Muscle of leg (tissue), 3 donors: ENCODE measurements at regions not wholly inside any gene's neighbourhood (a gene's known extent, or its start where the extent isn't known, plus 50 kb on each side); places are given as distances from the start of the nearest gene placed in this dataset.
"Not testable (repeated sequence)": the region's sequence is repeated elsewhere in the genome, so short reads cannot be mapped to it uniquely, and the experiment has no call there.

Experiments used
- DNase-seq: peaks from one replicate; pipeline ENCODE4 v3.0.0; 2013
- H3K27ac ChIP-seq: one replicate; pipeline ENCODE4 v1.5.1; 2013; ENCODE audit warnings: mild to moderate bottlenecking, low read length, control low read depth
- H3K27me3 ChIP-seq: one replicate; pipeline ENCODE4 v1.6.1; 2013; ENCODE audit warnings: low read length; ENCODE audit not compliant: control insufficient read depth, insufficient read depth
- H3K36me3 ChIP-seq: one replicate; pipeline ENCODE4 v1.6.1; 2013; ENCODE audit warnings: low read length; ENCODE audit not compliant: control insufficient read depth, insufficient read depth
- H3K4me1 ChIP-seq: one replicate; pipeline ENCODE4 v1.6.1; 2013; ENCODE audit warnings: low read length; ENCODE audit not compliant: control insufficient read depth, insufficient read depth
- H3K4me3 ChIP-seq: one replicate; pipeline ENCODE4 v1.5.1; 2013; ENCODE audit warnings: low read length, control low read depth
- H3K9me3 ChIP-seq: replicated peaks from 2 replicates; pipeline ENCODE4 v1.6.1; 2013; ENCODE audit warnings: low read depth, low read length; ENCODE audit not compliant: control insufficient read depth
- WGBS: methylation state at CpG from one replicate; pipeline ENCODE4 v1.1.5; 2013; ENCODE audit warnings: missing lambda C conversion rate; ENCODE audit not compliant: insufficient coverage; 5-methylcytosine and 5-hydroxymethylcytosine counted together

DNA sequence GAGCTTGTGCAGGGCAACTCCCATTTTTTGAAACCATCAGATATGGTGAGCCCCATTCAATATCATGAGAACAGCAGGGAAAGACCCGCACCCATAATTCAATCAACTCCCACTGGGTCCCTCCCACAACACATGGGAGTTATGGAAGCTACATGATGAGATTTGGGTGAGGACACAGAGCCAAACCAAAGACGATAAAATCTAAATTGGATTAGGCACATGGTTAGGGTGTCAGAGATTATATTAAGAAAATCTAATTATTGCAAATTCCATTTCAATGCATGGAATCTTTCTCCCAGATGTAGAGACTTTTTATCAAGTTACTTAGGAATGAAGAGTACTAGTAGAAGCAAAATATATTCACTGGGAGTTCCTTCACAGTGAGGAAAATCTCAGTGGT is 324.9 kb downstream of the JRKL start:
- no peak for DNase-seq
- Histone ChIP-seq H3K27me3 (no peaks in the 10 kb centered on the region), H3K36me3 (no peaks in the 10 kb centered on the region), H3K4me1 (no peaks in the 10 kb centered on the region), H3K4me3 (no peak overlapping the region), H3K27ac (no peak overlapping the region), H3K9me3 (no peaks in the 10 kb centered on the region)
- no CpG with 5 or more reads among the region's 2 CpGs for WGBS

DNA sequence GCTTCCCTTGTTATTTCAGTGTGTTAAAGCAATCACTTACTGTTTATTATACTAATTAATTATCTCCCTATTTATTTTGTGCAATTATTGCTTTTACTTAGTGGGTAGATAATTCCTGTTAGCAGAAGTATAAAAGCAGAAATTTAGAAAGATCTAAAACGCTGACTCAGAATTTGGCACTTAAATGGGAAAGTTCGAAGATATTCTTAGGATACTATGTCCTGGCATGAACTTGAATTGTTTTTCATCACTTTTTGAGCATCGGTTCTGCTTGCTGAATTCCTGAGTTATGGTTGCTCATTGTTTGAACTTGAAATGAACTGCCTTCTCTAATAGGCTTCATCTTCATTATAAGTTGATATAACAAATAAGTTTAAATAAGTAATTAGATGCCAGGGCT is 325.4 kb downstream of the JRKL start:
- Histone ChIP-seq H3K27me3 (no peaks in the 10 kb centered on the region), H3K9me3 (no peaks in the 10 kb centered on the region), H3K36me3 (no peaks in the 10 kb centered on the region), H3K27ac (no peak overlapping the region), H3K4me3 (no peak overlapping the region), H3K4me1 (no peaks in the 10 kb centered on the region)
- DNase-seq = peak; percentile 5
- WGBS = no CpG with 5 or more reads among the region's 3 CpGs

DNA sequence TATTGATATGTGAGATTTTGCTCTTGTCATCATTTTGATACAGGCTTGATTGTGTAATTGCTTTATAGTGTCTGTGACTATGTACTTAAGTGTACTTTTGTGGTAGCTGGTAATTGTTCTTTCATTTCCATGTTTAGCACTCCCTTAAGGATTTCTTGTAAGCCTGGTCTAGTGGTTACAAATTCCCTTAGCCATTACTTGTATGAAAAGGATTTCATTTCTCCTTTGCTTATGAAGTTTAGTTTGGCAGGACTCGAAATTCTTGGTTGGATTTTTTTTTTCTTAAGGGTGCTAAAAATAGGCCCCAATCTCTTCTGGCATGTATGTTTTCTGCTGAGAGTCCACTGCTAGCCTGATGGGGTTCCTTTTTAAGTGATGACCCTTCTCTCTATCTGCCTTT is 346.8 kb downstream of the JRKL start:
- Histone ChIP-seq H3K4me1 (no peaks in the 10 kb centered on the region), H3K9me3 (no peaks in the 10 kb centered on the region), H3K27me3 (no peaks in the 10 kb centered on the region), H3K27ac (no peak overlapping the region), H3K36me3 (no peaks in the 10 kb centered on the region), H3K4me3 (no peak overlapping the region)
- no CpG with 5 or more reads among the region's 1 CpG for WGBS
- DNase-seq = no peak

DNA sequence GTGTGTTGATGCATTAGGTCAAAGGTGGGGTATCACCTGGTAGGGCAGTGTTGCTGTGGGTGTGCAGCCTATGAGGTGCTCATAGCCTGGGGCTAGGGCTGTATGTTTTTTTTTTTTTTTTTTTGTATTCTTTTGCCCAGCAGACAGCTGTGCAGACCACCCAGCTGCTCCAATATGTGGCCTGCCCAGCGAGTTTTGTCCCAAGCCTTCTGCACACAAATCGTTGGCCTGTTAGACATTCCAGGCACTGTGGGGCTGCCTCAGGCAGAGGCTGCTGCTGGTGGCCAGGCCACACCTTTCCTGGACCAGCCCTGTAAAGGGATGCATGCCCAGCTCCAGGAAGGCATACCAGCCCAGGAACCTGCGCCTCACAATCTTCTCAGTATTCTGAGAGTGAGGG is 348.5 kb downstream of the JRKL start:
- Histone ChIP-seq H3K4me3 (no peak overlapping the region), H3K36me3 (no peaks in the 10 kb centered on the region), H3K27me3 (no peaks in the 10 kb centered on the region), H3K9me3 (no peaks in the 10 kb centered on the region), H3K4me1 (no peaks in the 10 kb centered on the region), H3K27ac (no peak overlapping the region)
- DNase-seq = no peak
- WGBS = 79% methylated on average over 3 of the region's 3 CpGs

DNA sequence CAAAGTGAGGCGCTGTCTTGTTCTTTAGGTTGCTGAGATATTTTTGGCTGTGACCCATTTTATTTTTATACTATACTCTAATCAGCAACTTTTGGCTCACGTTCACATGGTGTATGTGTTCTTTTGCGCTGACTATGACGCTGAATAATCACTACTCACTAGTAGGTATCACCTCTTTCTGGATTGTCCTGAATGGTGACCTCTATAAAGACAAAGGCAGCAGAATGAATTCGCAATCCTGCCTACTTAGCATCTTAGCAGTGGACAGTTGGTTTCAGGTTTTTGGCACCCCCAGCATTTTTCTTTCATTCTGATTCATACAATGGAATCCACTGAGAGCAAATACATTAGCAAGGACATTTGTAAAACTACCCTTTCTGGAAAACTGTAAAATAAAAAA is 351.3 kb downstream of the JRKL start:
- no peak for DNase-seq
- Histone ChIP-seq H3K27me3 (no peaks in the 10 kb centered on the region), H3K4me1 (no peaks in the 10 kb centered on the region), H3K36me3 (no peaks in the 10 kb centered on the region), H3K27ac (no peak overlapping the region), H3K4me3 (no peak overlapping the region), H3K9me3 (no peaks in the 10 kb centered on the region)
- 40% methylated on average over 1 of the region's 5 CpGs for WGBS

DNA sequence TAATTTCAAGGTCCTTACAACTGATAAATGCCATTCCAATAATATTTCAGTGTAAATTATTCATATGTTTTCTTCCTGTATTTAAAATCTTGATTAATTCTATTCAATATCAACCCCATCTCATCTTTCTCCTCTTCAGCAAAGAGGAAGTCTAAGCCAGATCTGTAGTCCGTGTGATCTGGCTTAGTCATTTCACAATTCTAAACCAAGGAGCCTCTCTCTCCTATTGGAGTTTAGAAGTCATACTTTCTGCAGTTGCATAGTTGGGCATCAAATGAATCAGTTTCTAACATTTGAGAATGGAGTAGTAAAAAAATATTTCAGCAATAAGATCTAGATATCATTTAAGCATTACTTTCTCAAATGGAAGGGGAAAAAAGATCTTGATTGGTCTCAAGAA is 354.9 kb downstream of the JRKL start:
- no peak for DNase-seq
- Histone ChIP-seq H3K4me3 (no peak overlapping the region), H3K27ac (no peak overlapping the region), H3K4me1 (no peaks in the 10 kb centered on the region), H3K27me3 (no peaks in the 10 kb centered on the region), H3K9me3 (no peaks in the 10 kb centered on the region), H3K36me3 (no peaks in the 10 kb centered on the region)
- WGBS = no CpG with 5 or more reads among the region's 1 CpG

DNA sequence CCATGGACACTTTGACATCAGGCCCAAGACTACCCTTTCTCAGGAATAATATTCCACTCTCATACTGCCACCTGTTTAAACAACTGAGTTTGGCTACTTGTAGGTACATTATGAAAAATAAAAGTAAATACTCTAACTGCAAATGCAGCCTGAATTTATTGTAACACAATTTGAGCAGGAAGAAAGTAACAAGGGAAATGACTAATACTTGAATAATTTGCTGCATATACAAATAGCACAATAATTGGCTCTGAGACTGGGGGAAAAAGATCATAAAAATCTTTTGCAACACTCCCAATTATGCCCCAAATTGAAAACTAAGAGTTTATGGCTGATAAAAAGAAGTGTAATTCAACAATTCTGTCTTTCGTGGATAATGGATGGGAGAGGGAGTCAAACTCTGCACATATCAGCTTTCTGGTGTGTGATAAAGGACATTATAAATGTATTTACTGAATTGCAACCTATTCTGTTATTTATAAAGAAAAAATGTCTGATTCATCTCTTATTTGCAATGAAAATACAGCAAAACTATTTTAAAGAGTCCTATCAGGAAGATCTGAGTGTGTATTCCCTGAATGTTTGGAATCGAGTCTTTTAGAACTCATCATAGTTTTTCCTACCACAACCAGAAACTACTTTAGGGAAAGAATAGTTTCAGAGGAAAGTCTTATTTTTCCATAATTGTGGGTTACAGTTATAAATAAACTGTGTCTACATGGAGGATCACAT is 359.0 kb downstream of the JRKL start:
- no peaks in the 10 kb centered on the region for H3K4me1 ChIP-seq
- peak; percentile 25 for DNase-seq
- no peak overlapping the region for H3K4me3 ChIP-seq
- H3K27me3 ChIP-seq = no peaks in the 10 kb centered on the region
- no peaks in the 10 kb centered on the region for H3K9me3 ChIP-seq
- H3K36me3 ChIP-seq = no peaks in the 10 kb centered on the region
- WGBS = no CpG with 5 or more reads among the region's 2 CpGs
- no peak overlapping the region for H3K27ac ChIP-seq

DNA sequence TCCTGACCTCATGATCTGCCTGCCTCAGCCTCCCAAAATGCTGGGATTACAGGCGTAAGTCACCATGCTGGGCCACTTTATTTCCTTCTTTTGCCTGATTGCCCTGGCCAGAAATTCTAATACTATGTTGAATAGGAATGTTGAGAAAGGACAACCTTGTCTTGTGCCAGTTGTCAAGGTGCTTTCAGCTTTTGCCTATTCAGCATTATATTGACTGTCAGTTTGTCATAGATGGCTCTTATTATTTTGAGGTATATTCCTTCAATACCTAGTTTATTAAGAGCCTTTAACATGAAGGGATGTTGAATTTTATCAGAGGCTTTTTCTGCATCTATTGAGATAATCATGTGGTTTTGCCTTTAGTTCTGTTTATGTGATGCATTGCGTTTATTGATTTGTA is 362.0 kb downstream of the JRKL start:
- no CpG with 5 or more reads among the region's 2 CpGs for WGBS

DNA sequence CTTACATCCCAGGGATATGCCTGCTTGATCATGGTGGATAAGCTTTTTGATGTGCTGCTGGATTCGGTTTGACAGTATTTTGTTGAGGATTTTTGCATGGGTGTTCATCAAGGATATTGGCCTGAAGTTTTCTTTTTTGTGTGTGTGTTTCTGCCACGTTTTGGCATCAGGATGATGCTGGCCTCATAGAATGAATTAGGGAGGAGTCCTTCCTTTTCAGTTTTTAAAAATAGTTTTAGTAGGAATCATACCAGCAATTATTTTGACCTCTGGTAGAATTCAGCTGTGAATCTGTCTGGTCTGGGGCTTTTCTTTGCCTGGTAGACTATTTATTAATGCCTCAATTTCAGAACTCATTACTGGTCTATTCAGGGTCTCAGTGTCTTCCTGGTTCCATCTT is 362.4 kb downstream of the JRKL start:
- Histone ChIP-seq H3K4me1 (no peaks in the 10 kb centered on the region), H3K27me3 (no peaks in the 10 kb centered on the region), H3K36me3 (no peaks in the 10 kb centered on the region), H3K4me3 (no peak overlapping the region), H3K9me3 (no peaks in the 10 kb centered on the region), H3K27ac (no peak overlapping the region)
- DNase-seq = no peak
- WGBS = 100% methylated on average over 1 of the region's 2 CpGs

More for the DNA sequence above, 362.0 kb downstream of the JRKL start:
- H3K36me3 ChIP-seq, H3K9me3 ChIP-seq, H3K27ac ChIP-seq, H3K4me1 ChIP-seq, H3K27me3 ChIP-seq, H3K4me3 ChIP-seq, DNase-seq: not testable (repeated sequence)

DNA sequence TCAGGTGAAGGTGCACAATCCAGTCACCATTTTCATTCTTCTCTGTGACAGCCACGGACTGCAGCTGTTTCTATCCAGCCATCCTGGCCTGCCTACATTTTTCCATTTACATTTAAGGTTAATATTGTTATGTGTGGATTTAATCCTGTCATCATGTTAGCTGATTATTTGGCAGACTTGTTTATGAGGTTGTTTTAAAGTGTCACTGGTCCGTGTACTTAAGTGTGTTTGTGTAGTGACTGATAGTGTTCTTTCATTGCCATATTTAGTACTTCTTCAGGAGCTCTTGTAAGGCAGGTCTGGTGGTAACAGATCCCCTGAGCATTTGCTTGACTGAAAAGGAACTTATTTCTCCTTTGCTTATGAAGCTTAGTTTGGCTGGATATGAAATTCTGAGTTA is 364.2 kb downstream of the JRKL start:
- H3K27me3 ChIP-seq = no peaks in the 10 kb centered on the region
- WGBS = 67% methylated on average over 1 of the region's 2 CpGs

DNA sequence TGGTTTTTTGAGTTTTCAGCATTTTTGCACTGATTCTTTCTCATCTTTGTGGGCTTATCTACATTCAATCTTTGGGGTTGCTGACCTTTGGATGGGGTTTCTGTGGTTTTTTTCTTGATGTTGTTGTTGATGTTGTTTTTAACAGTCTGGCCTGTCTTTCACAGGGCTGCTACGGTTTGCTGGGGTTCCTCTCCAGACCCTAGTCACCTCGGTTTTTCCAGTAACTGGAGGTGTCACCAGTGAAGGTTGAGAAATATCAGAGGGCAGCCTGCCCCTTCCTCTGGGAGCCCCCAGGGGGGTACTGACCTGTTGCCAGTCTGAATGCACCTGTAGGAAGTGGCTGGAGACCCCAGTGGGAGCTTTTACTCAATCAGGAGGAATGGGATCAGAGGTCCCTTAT is 365.4 kb downstream of the JRKL start:
- DNase-seq = no peak

More for the DNA sequence above, 364.2 kb downstream of the JRKL start:
- Histone ChIP-seq H3K27ac (no peak overlapping the region), H3K4me3 (no peak overlapping the region), H3K4me1 (no peaks in the 10 kb centered on the region), H3K9me3 (no peaks in the 10 kb centered on the region), H3K36me3 (no peaks in the 10 kb centered on the region)
- no peak for DNase-seq

More for the DNA sequence above, 365.4 kb downstream of the JRKL start:
- H3K4me1 ChIP-seq = no peaks in the 10 kb centered on the region
- H3K27ac ChIP-seq = no peak overlapping the region
- no peaks in the 10 kb centered on the region for H3K9me3 ChIP-seq
- H3K4me3 ChIP-seq = no peak overlapping the region
- no peaks in the 10 kb centered on the region for H3K36me3 ChIP-seq
- WGBS = no CpG with 5 or more reads among the region's 2 CpGs
- no peaks in the 10 kb centered on the region for H3K27me3 ChIP-seq
